CD4-positive, alpha-beta T cell treated with Interleukin-12 subunit alpha and Interleukin-12 subunit beta, for 1 hour (primary cell): ENCODE measurements at regions not wholly inside any gene's neighbourhood (a gene's known extent, or its start where the extent isn't known, plus 50 kb on each side); places are given as distances from the start of the nearest gene placed in this dataset.

Experiments
- DNase-seq: peaks from one replicate; pipeline ENCODE4 v3.0.0-alpha.2; 2020

- DNase-seq: no peak
Measured at GRCh38 chr7:22655781-22656180, 71.2 kb upstream of the IL6 start.

GRCh38 chr7:22654831-22655230, 72.2 kb upstream of the IL6 start:
- no peak for DNase-seq

- DNase-seq: no peak
Measured at GRCh38 chr7:22653951-22654350, 73.0 kb upstream of the IL6 start.

- DNase-seq: no peak
Measured at GRCh38 chr7:22651534-22652243, 75.3 kb upstream of the IL6 start.

GRCh38 chr7:22651036-22651435, 76.0 kb upstream of the IL6 start:
- no peak for DNase-seq

- no peak for DNase-seq
Measured at GRCh38 chr7:22649686-22650085, 77.3 kb upstream of the IL6 start.

- DNase-seq: no peak
Measured at GRCh38 chr7:22647451-22648257, 79.3 kb upstream of the IL6 start.

- no peak for DNase-seq
Measured at GRCh38 chr7:22645418-22646181, 81.4 kb upstream of the IL6 start.

GRCh38 chr7:22642454-22642853, 84.5 kb upstream of the IL6 start:
- DNase-seq: no peak

GRCh38 chr7:22640269-22640668, 86.7 kb upstream of the IL6 start:
- no peak for DNase-seq

GRCh38 chr7:22639396-22639795, 87.6 kb upstream of the IL6 start:
- no peak for DNase-seq

GRCh38 chr7:22635349-22635748, 91.7 kb upstream of the IL6 start:
- no peak for DNase-seq

- no peak for DNase-seq
Measured at GRCh38 chr7:22633954-22634474, 93.0 kb upstream of the IL6 start.

- no peak for DNase-seq
Measured at GRCh38 chr7:22633286-22633953, 93.6 kb upstream of the IL6 start.

GRCh38 chr7:22632674-22633073, 94.3 kb upstream of the IL6 start:
- no peak for DNase-seq

- DNase-seq: no peak
Measured at GRCh38 chr7:22631730-22632129, 95.3 kb upstream of the IL6 start.

GRCh38 chr7:22630069-22630468, 96.9 kb upstream of the IL6 start:
- no peak for DNase-seq

GRCh38 chr7:22629056-22629455, 97.9 kb upstream of the IL6 start:
- no peak for DNase-seq

GRCh38 chr7:22628112-22628511, 98.9 kb upstream of the IL6 start:
- DNase-seq: no peak

- no peak for DNase-seq
Measured at GRCh38 chr7:22627136-22627535, 99.9 kb upstream of the IL6 start.

GRCh38 chr7:22625251-22625650, 101.7 kb upstream of the IL6 start:
- no peak for DNase-seq

- DNase-seq: no peak
Measured at GRCh38 chr7:22624781-22625180, 102.2 kb upstream of the IL6 start.
